ENCODE measurements at regions not wholly inside any gene's neighbourhood (a gene's known extent, or its start where the extent isn't known, plus 50 kb on each side); places are given as distances from the start of the nearest gene placed in this dataset.

DNA sequence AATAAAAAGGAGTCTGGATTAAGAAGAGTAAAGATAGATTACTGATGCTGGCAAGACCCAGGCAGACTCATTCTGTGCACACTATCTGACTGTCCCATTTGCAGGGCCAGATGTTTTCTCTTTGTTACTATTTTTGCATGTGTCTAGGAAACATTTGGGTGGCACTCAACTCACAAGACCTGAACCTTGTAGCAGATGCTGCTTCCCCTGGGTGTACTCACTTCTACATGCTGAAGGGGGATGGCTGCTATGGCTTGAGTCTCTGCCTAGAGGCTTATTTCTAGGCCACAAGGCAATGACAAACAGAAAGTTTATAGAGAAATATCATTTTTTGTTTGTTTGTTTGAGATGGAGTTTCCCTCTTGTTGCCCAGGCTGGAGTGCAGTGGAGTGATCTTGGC is 351.4 kb downstream of the FOXA2 start:
- CTCF ChIA-PET = interaction anchor here (0.7 to 1.1 kb wide), 2 partner anchors 80 to 127 kb away, joined by 3 read pairs; no protein-coding TSS in a partner anchor
- no peaks in the 10 kb centered on the region for H3K36me3 Mint-ChIP-seq
- TF ChIP-seq NFYB (CRISPR knock-in tag; conservative IDR thresholded peaks at IDR 0.05; ENCODE audit: low read depth) (no peak), NFATC4 (CRISPR knock-in tag; IDR thresholded peaks at IDR 0.05) (no peak), EMX1 (CRISPR knock-in tag; IDR thresholded peaks at IDR 0.05) (no peak), IRF2 (CRISPR knock-in tag; IDR thresholded peaks at IDR 0.05; ENCODE audit: borderline replicate concordance, low read depth) (no peak), NR3C1 (CRISPR knock-in tag; conservative IDR thresholded peaks at IDR 0.05; ENCODE audit: low read depth) (no peak), SOX15 (CRISPR knock-in tag; IDR thresholded peaks at IDR 0.05) (no peak), HMGA2 (CRISPR knock-in tag; IDR thresholded peaks at IDR 0.05) (no peak), CREB1 (CRISPR knock-in tag; IDR thresholded peaks at IDR 0.05) (no peak), ESRRA (CRISPR knock-in tag; IDR thresholded peaks at IDR 0.05; ENCODE audit: borderline replicate concordance) (no peak), TP53 (CRISPR knock-in tag; IDR thresholded peaks at IDR 0.05) (no peak)
- TF ChIP-seq, protein P1, sequence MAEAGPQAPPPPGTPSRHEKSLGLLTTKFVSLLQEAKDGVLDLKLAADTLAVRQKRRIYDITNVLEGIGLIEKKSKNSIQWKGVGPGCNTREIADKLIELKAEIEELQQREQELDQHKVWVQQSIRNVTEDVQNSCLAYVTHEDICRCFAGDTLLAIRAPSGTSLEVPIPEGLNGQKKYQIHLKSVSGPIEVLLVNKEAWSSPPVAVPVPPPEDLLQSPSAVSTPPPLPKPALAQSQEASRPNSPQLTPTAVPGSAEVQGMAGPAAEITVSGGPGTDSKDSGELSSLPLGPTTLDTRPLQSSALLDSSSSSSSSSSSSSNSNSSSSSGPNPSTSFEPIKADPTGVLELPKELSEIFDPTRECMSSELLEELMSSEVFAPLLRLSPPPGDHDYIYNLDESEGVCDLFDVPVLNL (CRISPR knock-in tag; IDR thresholded peaks at IDR 0.05; ENCODE audit: borderline replicate concordance, low read depth) = no peak
- TF ChIP-seq, protein P2, sequence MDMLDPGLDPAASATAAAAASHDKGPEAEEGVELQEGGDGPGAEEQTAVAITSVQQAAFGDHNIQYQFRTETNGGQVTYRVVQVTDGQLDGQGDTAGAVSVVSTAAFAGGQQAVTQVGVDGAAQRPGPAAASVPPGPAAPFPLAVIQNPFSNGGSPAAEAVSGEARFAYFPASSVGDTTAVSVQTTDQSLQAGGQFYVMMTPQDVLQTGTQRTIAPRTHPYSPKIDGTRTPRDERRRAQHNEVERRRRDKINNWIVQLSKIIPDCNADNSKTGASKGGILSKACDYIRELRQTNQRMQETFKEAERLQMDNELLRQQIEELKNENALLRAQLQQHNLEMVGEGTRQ (CRISPR knock-in tag; IDR thresholded peaks at IDR 0.05) = no peak
- TF ChIP-seq, protein P3, sequence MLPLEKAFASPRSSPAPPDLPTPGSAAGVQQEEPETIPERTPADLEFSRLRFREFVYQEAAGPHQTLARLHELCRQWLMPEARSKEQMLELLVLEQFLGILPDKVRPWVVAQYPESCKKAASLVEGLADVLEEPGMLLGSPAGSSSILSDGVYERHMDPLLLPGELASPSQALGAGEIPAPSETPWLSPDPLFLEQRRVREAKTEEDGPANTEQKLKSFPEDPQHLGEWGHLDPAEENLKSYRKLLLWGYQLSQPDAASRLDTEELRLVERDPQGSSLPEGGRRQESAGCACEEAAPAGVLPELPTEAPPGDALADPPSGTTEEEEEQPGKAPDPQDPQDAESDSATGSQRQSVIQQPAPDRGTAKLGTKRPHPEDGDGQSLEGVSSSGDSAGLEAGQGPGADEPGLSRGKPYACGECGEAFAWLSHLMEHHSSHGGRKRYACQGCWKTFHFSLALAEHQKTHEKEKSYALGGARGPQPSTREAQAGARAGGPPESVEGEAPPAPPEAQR (CRISPR knock-in tag; IDR thresholded peaks at IDR 0.05) = no peak
- TF ChIP-seq, protein P4, sequence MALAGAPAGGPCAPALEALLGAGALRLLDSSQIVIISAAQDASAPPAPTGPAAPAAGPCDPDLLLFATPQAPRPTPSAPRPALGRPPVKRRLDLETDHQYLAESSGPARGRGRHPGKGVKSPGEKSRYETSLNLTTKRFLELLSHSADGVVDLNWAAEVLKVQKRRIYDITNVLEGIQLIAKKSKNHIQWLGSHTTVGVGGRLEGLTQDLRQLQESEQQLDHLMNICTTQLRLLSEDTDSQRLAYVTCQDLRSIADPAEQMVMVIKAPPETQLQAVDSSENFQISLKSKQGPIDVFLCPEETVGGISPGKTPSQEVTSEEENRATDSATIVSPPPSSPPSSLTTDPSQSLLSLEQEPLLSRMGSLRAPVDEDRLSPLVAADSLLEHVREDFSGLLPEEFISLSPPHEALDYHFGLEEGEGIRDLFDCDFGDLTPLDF (CRISPR knock-in tag; IDR thresholded peaks at IDR 0.05) = no peak
- TF ChIP-seq, protein P5, sequence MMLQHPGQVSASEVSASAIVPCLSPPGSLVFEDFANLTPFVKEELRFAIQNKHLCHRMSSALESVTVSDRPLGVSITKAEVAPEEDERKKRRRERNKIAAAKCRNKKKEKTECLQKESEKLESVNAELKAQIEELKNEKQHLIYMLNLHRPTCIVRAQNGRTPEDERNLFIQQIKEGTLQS (CRISPR knock-in tag; conservative IDR thresholded peaks at IDR 0.05) = no peak
- TF ChIP-seq, protein P6, sequence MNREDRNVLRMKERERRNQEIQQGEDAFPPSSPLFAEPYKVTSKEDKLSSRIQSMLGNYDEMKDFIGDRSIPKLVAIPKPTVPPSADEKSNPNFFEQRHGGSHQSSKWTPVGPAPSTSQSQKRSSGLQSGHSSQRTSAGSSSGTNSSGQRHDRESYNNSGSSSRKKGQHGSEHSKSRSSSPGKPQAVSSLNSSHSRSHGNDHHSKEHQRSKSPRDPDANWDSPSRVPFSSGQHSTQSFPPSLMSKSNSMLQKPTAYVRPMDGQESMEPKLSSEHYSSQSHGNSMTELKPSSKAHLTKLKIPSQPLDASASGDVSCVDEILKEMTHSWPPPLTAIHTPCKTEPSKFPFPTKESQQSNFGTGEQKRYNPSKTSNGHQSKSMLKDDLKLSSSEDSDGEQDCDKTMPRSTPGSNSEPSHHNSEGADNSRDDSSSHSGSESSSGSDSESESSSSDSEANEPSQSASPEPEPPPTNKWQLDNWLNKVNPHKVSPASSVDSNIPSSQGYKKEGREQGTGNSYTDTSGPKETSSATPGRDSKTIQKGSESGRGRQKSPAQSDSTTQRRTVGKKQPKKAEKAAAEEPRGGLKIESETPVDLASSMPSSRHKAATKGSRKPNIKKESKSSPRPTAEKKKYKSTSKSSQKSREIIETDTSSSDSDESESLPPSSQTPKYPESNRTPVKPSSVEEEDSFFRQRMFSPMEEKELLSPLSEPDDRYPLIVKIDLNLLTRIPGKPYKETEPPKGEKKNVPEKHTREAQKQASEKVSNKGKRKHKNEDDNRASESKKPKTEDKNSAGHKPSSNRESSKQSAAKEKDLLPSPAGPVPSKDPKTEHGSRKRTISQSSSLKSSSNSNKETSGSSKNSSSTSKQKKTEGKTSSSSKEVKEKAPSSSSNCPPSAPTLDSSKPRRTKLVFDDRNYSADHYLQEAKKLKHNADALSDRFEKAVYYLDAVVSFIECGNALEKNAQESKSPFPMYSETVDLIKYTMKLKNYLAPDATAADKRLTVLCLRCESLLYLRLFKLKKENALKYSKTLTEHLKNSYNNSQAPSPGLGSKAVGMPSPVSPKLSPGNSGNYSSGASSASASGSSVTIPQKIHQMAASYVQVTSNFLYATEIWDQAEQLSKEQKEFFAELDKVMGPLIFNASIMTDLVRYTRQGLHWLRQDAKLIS (CRISPR knock-in tag; IDR thresholded peaks at IDR 0.05; ENCODE audit: borderline replicate concordance) = no peak
- TF ChIP-seq, protein P7, sequence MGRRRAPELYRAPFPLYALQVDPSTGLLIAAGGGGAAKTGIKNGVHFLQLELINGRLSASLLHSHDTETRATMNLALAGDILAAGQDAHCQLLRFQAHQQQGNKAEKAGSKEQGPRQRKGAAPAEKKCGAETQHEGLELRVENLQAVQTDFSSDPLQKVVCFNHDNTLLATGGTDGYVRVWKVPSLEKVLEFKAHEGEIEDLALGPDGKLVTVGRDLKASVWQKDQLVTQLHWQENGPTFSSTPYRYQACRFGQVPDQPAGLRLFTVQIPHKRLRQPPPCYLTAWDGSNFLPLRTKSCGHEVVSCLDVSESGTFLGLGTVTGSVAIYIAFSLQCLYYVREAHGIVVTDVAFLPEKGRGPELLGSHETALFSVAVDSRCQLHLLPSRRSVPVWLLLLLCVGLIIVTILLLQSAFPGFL (CRISPR knock-in tag; IDR thresholded peaks at IDR 0.05; ENCODE audit: borderline replicate concordance) = no peak
- DNase-seq (ENCODE audit: low spot score) = no peak
- H3K9me3 Mint-ChIP-seq = no peaks in the 10 kb centered on the region
- POLR2A ChIA-PET = no interaction called here
- no peak overlapping the region for H3K4me3 Mint-ChIP-seq
- no peak for ATAC-seq
- H3K27me3 Mint-ChIP-seq (ENCODE audit: low read depth) = no peaks in the 10 kb centered on the region
- H3K4me1 Mint-ChIP-seq = peaks cover 47% of the 10 kb centered on the region
- peak overlapping the region; percentile 12; the same call in 1 of the 2 replicates for H3K27ac Mint-ChIP-seq
